DOHH2 (cell line): ENCODE measurements at regions not wholly inside any gene's neighbourhood (a gene's known extent, or its start where the extent isn't known, plus 50 kb on each side); places are given as distances from the start of the nearest gene placed in this dataset.

ENCODE experiments used
- EZH2phosphoT487 ChIP-seq: fragments of 200-600 bp; sonication (generic); IDR thresholded peaks from 2 replicates; pipeline ENCODE4 v1.6.1; 2017; ENCODE audit warnings: borderline replicate concordance, mild to moderate bottlenecking, antibody characterized with exemption, low read length, moderate library complexity, mixed read lengths
- TF ChIP-seq, protein P1 (sequence below): fragments of 200-600 bp; sonication (generic); IDR thresholded peaks from one replicate; pipeline ENCODE4 v1.5.1; 2014; ENCODE audit warnings: antibody characterized with exemption, mild to moderate bottlenecking, low read depth, low read length; ENCODE audit not compliant: poor library complexity, severe bottlenecking

DNA sequence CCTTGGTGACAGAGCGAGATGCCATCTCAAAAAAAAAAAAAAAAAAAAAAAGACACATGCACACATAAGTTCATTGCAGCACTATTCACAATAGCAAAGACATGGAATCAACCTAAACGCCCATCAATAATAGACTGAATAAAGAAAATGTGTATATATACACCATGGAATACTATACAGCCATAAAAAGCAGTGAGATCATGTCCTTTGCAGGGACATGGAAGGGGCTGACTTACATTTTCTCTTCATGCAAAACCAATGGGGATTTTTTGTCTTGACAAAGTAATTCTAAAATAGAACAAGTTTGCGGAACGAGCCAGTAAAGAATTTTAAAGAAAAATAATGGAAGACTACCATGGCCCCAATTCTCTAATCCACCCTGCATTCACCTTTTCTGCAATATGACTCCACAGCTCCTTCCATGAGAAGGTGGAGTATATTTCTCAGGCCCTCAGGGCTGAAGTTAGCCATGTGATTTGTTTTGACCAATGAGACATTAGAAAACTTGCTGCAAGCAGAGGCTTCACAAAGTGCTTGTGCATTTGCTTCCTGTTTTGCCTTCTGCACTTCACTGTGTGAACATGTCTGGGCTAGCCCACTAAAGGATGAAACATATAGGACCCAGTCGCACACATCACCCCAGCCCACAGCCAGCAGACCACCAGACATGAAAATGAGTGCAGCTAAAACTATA lies 78.8 kb upstream of the NR5A2 start:
- TF ChIP-seq, protein P1, sequence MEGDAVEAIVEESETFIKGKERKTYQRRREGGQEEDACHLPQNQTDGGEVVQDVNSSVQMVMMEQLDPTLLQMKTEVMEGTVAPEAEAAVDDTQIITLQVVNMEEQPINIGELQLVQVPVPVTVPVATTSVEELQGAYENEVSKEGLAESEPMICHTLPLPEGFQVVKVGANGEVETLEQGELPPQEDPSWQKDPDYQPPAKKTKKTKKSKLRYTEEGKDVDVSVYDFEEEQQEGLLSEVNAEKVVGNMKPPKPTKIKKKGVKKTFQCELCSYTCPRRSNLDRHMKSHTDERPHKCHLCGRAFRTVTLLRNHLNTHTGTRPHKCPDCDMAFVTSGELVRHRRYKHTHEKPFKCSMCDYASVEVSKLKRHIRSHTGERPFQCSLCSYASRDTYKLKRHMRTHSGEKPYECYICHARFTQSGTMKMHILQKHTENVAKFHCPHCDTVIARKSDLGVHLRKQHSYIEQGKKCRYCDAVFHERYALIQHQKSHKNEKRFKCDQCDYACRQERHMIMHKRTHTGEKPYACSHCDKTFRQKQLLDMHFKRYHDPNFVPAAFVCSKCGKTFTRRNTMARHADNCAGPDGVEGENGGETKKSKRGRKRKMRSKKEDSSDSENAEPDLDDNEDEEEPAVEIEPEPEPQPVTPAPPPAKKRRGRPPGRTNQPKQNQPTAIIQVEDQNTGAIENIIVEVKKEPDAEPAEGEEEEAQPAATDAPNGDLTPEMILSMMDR, result no peak
- no peak for TF ChIP-seq EZH2phosphoT487
